Endodermal cell (in vitro differentiated cells): ENCODE measurements at regions not wholly inside any gene's neighbourhood (a gene's known extent, or its start where the extent isn't known, plus 50 kb on each side); places are given as distances from the start of the nearest gene placed in this dataset.
A peak's percentile ranks its signal among the peaks of the same experiment; 100 is the strongest.

Source experiments
- DNase-seq: peaks from one replicate; pipeline ENCODE4 v3.0.0-alpha.2; 2017
- H3K27ac ChIP-seq: 2 replicates; pipeline ENCODE4 v1.5.1; 2013; ENCODE audit warnings: mild to moderate bottlenecking, low read depth, low read length, moderate library complexity
- H3K27me3 ChIP-seq: 2 replicates; pipeline ENCODE4 v1.6.1; 2013; ENCODE audit warnings: mild to moderate bottlenecking, low read length, moderate library complexity; ENCODE audit not compliant: insufficient read depth, control insufficient read depth, poor library complexity, severe bottlenecking
- H3K36me3 ChIP-seq: 2 replicates; pipeline ENCODE4 v1.7.0; 2013; ENCODE audit warnings: mild to moderate bottlenecking, low read length, moderate library complexity; ENCODE audit not compliant: control insufficient read depth, insufficient read depth
- H3K4me1 ChIP-seq: one replicate; pipeline ENCODE4 v1.7.0; 2013; ENCODE audit warnings: low read length; ENCODE audit not compliant: control insufficient read depth, insufficient read depth
- H3K4me3 ChIP-seq: 2 replicates; pipeline ENCODE4 v1.5.1; 2013; ENCODE audit warnings: mild to moderate bottlenecking, low read length, moderate library complexity
- H3K9ac ChIP-seq: 2 replicates; pipeline ENCODE4 v1.6.1; 2013; ENCODE audit warnings: mild to moderate bottlenecking, low read length, moderate library complexity; ENCODE audit not compliant: poor library complexity, severe bottlenecking; ENCODE audit errors: extremely low read depth
- H3K9me3 ChIP-seq: 2 replicates; pipeline ENCODE4 v1.6.1; 2013; ENCODE audit warnings: mild to moderate bottlenecking, low read length, moderate library complexity; ENCODE audit not compliant: control insufficient read depth
- H3K27ac Mint-ChIP-seq: 2 replicates; pipeline ENCODE4 v1.8.0; 2020; ENCODE audit warnings: mixed read lengths
- H3K27me3 Mint-ChIP-seq: 2 replicates; pipeline ENCODE4 v1.8.0; 2021; ENCODE audit warnings: mild to moderate bottlenecking, mixed read lengths; ENCODE audit not compliant: insufficient read depth
- H3K36me3 Mint-ChIP-seq: 2 replicates; pipeline ENCODE4 v1.8.0; 2020; ENCODE audit warnings: low read depth, mixed read lengths
- H3K4me1 Mint-ChIP-seq: 2 replicates; pipeline ENCODE4 v1.8.0; 2020; ENCODE audit warnings: mixed read lengths
- H3K4me3 Mint-ChIP-seq: 2 replicates; pipeline ENCODE4 v1.8.0; 2020; ENCODE audit warnings: mild to moderate bottlenecking, moderate library complexity, mixed read lengths
- H3K9me3 Mint-ChIP-seq: 2 replicates; pipeline ENCODE4 v1.8.0; 2020; ENCODE audit warnings: mild to moderate bottlenecking, mixed read lengths
- WGBS, 2 experiments: methylation state at CpG; one replicate each; pipeline versions ENCODE4 v1.1.5 to v1.1.7; 2013; ENCODE audit warnings: missing lambda C conversion rate in 2 of 2, mixed read lengths in 1 of 2; ENCODE audit not compliant: insufficient coverage in 1 of 2, insufficient read length in 1 of 2; 5-methylcytosine and 5-hydroxymethylcytosine counted together
- TF ChIP-seq, protein P1 (sequence below): fragments of 200-600 bp; sonication (generic); conservative IDR thresholded peaks from 2 replicates; pipeline ENCODE4 v1.5.0; 2021; ENCODE audit warnings: antibody characterized with exemption, mild to moderate bottlenecking

DNA sequence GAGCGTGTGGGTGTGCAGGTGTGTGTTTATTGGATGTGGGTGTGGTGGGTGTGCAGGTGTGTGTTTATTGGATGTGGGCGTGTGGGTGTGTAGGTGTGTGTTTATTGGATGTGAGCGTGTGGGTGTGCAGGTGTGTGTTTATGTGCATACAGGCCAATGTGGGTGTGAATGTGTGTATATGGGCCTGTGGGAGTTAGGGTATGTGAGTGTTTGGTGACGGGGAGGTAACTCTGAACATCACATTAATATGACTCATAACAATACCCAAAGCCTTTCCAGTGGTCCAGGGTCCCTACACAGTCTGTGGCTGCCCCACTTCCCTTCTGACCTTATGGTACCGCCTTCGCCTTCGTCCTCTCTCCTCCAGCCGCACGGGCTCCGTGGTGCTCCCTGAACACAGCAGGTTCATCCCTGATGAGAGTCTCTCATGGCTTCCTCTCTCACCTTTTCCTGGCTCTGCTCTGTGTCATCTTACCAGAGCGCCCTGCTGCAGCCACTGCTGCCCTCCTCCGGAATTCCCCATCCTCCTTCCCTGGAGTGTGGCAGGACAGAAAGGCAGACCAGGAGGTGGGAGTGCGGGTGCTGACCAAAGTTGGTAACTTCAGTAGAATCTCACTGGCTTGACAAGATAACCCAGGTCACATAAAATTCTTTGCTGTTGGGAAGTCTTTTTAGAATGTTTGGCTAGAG is 80.0 kb downstream of the SLC2A10 start:
- H3K9ac ChIP-seq: no peak overlapping the region
- TF ChIP-seq, protein P1, sequence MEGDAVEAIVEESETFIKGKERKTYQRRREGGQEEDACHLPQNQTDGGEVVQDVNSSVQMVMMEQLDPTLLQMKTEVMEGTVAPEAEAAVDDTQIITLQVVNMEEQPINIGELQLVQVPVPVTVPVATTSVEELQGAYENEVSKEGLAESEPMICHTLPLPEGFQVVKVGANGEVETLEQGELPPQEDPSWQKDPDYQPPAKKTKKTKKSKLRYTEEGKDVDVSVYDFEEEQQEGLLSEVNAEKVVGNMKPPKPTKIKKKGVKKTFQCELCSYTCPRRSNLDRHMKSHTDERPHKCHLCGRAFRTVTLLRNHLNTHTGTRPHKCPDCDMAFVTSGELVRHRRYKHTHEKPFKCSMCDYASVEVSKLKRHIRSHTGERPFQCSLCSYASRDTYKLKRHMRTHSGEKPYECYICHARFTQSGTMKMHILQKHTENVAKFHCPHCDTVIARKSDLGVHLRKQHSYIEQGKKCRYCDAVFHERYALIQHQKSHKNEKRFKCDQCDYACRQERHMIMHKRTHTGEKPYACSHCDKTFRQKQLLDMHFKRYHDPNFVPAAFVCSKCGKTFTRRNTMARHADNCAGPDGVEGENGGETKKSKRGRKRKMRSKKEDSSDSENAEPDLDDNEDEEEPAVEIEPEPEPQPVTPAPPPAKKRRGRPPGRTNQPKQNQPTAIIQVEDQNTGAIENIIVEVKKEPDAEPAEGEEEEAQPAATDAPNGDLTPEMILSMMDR: no peak
- peaks cover 3% of the 10 kb centered on the region for H3K27me3 Mint-ChIP-seq
- H3K4me1 Mint-ChIP-seq: no peaks in the 10 kb centered on the region
- H3K27me3 ChIP-seq: no peaks in the 10 kb centered on the region
- no peaks in the 10 kb centered on the region for H3K36me3 ChIP-seq
- H3K27ac ChIP-seq: no peak overlapping the region
- no peaks in the 10 kb centered on the region for H3K4me1 ChIP-seq
- no peaks in the 10 kb centered on the region for H3K36me3 Mint-ChIP-seq
- no peak overlapping the region for H3K4me3 ChIP-seq
- no peak for DNase-seq
- no peak overlapping the region for H3K4me3 Mint-ChIP-seq
- no peak overlapping the region for H3K27ac Mint-ChIP-seq
- H3K9me3 Mint-ChIP-seq: no peaks in the 10 kb centered on the region
- WGBS, 2 experiments: 86 to 98% methylated on average over 6 to 9 of the region's 13 CpGs
- no peaks in the 10 kb centered on the region for H3K9me3 ChIP-seq

DNA sequence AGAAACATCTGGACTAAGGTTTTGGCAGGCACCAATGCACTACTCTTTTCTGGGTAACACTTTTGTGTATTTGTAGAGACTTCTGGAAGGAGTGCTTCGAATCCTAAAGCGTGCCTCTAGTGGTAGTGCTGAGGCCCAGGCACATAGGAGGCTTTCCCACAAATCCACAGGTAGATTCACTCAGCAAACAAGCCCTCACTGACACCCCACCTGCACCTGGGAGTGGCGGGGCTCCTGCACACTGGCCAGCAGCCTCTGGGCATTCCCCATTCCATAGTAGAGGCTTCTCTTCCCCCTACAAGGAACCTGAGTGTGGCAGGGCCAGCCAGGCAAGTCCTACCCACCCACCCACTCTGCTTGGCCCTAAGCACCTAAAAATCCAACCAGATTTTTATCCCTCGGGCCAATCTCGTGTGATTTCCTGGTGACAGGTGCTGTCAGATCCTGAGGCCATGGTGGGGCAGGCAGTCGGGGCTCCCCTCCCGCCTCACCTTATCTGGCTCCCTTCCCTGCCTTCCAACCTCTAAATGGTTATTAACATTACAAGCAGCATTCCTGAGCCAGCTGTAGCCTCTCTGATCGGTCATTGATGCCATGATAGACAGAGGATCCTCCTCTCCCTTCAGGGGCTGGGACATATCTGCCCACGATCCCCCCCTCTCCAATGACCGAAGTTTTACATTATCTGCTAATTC is 82.4 kb downstream of the SLC2A10 start:
- no peak overlapping the region for H3K27ac ChIP-seq
- Mint-ChIP-seq H3K27me3 (peaks cover 5% of the 10 kb centered on the region), H3K4me1 (no peaks in the 10 kb centered on the region), H3K36me3 (no peaks in the 10 kb centered on the region), H3K9me3 (no peaks in the 10 kb centered on the region), H3K4me3 (no peak overlapping the region), H3K27ac (no peak overlapping the region)
- DNase-seq: no peak
- 85 to 91% methylated on average over 6 to 10 of the region's 10 CpGs for WGBS, 2 experiments
- no peaks in the 10 kb centered on the region for H3K9me3 ChIP-seq
- no peak overlapping the region for H3K4me3 ChIP-seq
- H3K4me1 ChIP-seq: no peaks in the 10 kb centered on the region
- H3K27me3 ChIP-seq: no peaks in the 10 kb centered on the region
- no peaks in the 10 kb centered on the region for H3K36me3 ChIP-seq
- TF ChIP-seq, protein P1: peak; percentile 36
- H3K9ac ChIP-seq: no peak overlapping the region

DNA sequence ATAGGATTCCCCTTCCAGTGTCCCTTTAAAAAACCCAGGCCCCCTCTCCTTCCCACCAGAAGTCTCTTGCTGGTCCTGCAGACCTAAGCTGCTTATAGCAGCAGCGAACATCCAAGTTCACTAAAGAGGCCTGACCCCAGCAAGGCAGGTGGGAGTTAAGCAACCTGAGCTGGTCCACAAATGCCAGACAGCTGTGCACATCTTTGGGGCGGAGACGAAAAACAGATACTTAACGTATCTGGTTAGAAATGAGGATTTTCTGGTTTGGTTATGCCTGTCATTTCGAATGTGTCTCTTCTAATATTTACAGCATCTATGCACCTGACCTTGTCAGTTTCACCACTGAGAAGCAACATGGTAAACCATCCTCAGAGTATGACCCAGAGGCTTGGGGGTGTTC is 87.8 kb downstream of the SLC2A10 start:
- no peak for DNase-seq
- Histone ChIP-seq H3K27ac (no peak overlapping the region), H3K27me3 (peaks cover 7% of the 10 kb centered on the region), H3K9me3 (no peaks in the 10 kb centered on the region), H3K9ac (no peak overlapping the region), H3K4me1 (no peaks in the 10 kb centered on the region), H3K36me3 (no peaks in the 10 kb centered on the region), H3K4me3 (no peak overlapping the region)
- Mint-ChIP-seq H3K36me3 (no peaks in the 10 kb centered on the region), H3K4me1 (no peaks in the 10 kb centered on the region), H3K27ac (no peak overlapping the region), H3K27me3 (peaks cover 6% of the 10 kb centered on the region), H3K9me3 (no peaks in the 10 kb centered on the region), H3K4me3 (no peak overlapping the region)
- 70 to 91% methylated on average over 4 to 5 of the region's 5 CpGs for WGBS, 2 experiments
- TF ChIP-seq, protein P1: no peak
